ENCODE measurements at regions not wholly inside any gene's neighbourhood (a gene's known extent, or its start where the extent isn't known, plus 50 kb on each side); places are given as distances from the start of the nearest gene placed in this dataset.

- Histone ChIP-seq H2AFZ (no peak overlapping the region), H3K4me2 (no peak overlapping the region), H3K4me1 (ENCODE audit: insufficient read depth) (no peaks in the 10 kb centered on the region), H3K79me2 (no peaks in the 10 kb centered on the region), H3K9me3 (ENCODE audit: low read depth) (no peaks in the 10 kb centered on the region), H3K4me3 (no peak overlapping the region), H3K36me3 (replicated peaks; ENCODE audit: insufficient read depth, low read depth) (no peaks in the 10 kb centered on the region), H3K9me2 (replicated peaks; ENCODE audit: insufficient read depth) (no peaks in the 10 kb centered on the region), H3K27ac (no peak overlapping the region), H3K27me3 (no peaks in the 10 kb centered on the region), H4K20me1 (ENCODE audit: insufficient read depth, poor library complexity, severe bottlenecking) (no peaks in the 10 kb centered on the region)
- TF ChIP-seq EZH2 (IDR thresholded peaks at IDR 0.05; ENCODE audit: borderline replicate concordance) (no peak), CTCF (IDR thresholded peaks at IDR 0.05; ENCODE audit: poor library complexity) (no peak), EZH2phosphoT487 (IDR thresholded peaks at IDR 0.05; ENCODE audit: low read depth, severe bottlenecking, unreplicated experiment) (no peak)
- DNase-seq (ENCODE audit: low spot score): no peak
- 80% methylated on average over 3 of the region's 3 CpGs for WGBS (ENCODE audit: low lambda C conversion rate, missing lambda C conversion rate)
These were observed 54.4 kb upstream of the THUMPD3 start for GRCh38 chr3:9308298-9308990.

GRCh38 chr3:9310043-9310442 lies 52.8 kb upstream of the THUMPD3 start:
- Histone ChIP-seq H3K27me3 (no peaks in the 10 kb centered on the region), H3K79me2 (no peaks in the 10 kb centered on the region), H3K36me3 (replicated peaks; ENCODE audit: insufficient read depth, low read depth) (no peaks in the 10 kb centered on the region), H3K9me3 (ENCODE audit: low read depth) (no peaks in the 10 kb centered on the region), H2AFZ (no peak overlapping the region), H3K4me3 (no peak overlapping the region), H3K27ac (no peak overlapping the region), H4K20me1 (ENCODE audit: insufficient read depth, poor library complexity, severe bottlenecking) (no peaks in the 10 kb centered on the region), H3K9me2 (replicated peaks; ENCODE audit: insufficient read depth) (no peaks in the 10 kb centered on the region), H3K4me1 (ENCODE audit: insufficient read depth) (no peaks in the 10 kb centered on the region), H3K4me2 (no peak overlapping the region)
- 91% methylated on average over 3 of the region's 3 CpGs for WGBS (ENCODE audit: low lambda C conversion rate, missing lambda C conversion rate)
- no peak for TF ChIP-seq EZH2 (IDR thresholded peaks at IDR 0.05; ENCODE audit: borderline replicate concordance)
- TF ChIP-seq CTCF (IDR thresholded peaks at IDR 0.05; ENCODE audit: poor library complexity): no peak
- no peak for TF ChIP-seq EZH2phosphoT487 (IDR thresholded peaks at IDR 0.05; ENCODE audit: low read depth, severe bottlenecking, unreplicated experiment)
- no peak for DNase-seq (ENCODE audit: low spot score)

- Histone ChIP-seq H2AFZ (no peak overlapping the region), H3K9me2 (replicated peaks; ENCODE audit: insufficient read depth) (no peaks in the 10 kb centered on the region), H3K27me3 (no peaks in the 10 kb centered on the region), H3K4me3 (no peak overlapping the region), H3K9me3 (ENCODE audit: low read depth) (no peaks in the 10 kb centered on the region), H3K27ac (no peak overlapping the region), H4K20me1 (ENCODE audit: insufficient read depth, poor library complexity, severe bottlenecking) (no peaks in the 10 kb centered on the region), H3K36me3 (replicated peaks; ENCODE audit: insufficient read depth, low read depth) (no peaks in the 10 kb centered on the region), H3K79me2 (no peaks in the 10 kb centered on the region), H3K4me1 (ENCODE audit: insufficient read depth) (no peaks in the 10 kb centered on the region), H3K4me2 (no peak overlapping the region)
- no peak for DNase-seq (ENCODE audit: low spot score)
- TF ChIP-seq EZH2phosphoT487 (IDR thresholded peaks at IDR 0.05; ENCODE audit: low read depth, severe bottlenecking, unreplicated experiment) (no peak), CTCF (IDR thresholded peaks at IDR 0.05; ENCODE audit: poor library complexity) (no peak), EZH2 (IDR thresholded peaks at IDR 0.05; ENCODE audit: borderline replicate concordance) (no peak)
- WGBS (ENCODE audit: low lambda C conversion rate, missing lambda C conversion rate): 71% methylated on average over 6 of the region's 6 CpGs
These were observed 51.6 kb upstream of the THUMPD3 start for GRCh38 chr3:9311228-9311627.

Measured in hepatocyte (in vitro differentiated cells).